Lower leg skin (tissue), 4 donors: ENCODE measurements at regions not wholly inside any gene's neighbourhood (a gene's known extent, or its start where the extent isn't known, plus 50 kb on each side); places are given as distances from the start of the nearest gene placed in this dataset.

ENCODE experiments used
- DNase-seq, 2 donors: peaks; one replicate each; pipeline ENCODE4 v3.0.0-alpha.2; 2019; ENCODE audit warnings: low spot score in 2 of 2
- H3K4me3 ChIP-seq: fragments of 200-600 bp; sonication (generic); 2 replicates; pipeline ENCODE4 v1.5.1; 2017; ENCODE audit warnings: mild to moderate bottlenecking, low read depth; ENCODE audit not compliant: poor library complexity, severe bottlenecking
- POLR2A ChIP-seq, 2 donors: fragments of 450-650 bp; IDR thresholded peaks; one replicate each; pipeline ENCODE4 v1.6.1; 2016 to 2017; ENCODE audit warnings: antibody characterized with exemption in 2 of 2, mild to moderate bottlenecking in 1 of 2, moderate library complexity in 1 of 2
- WGBS, 2 donors: methylation state at CpG; one replicate each; pipeline ENCODE4 v1.1.5; 2018; 5-methylcytosine and 5-hydroxymethylcytosine counted together
- intact Hi-C: fragments of 100-400 bp; cut with DNase I; formaldehyde crosslinking; loops from one replicate; pipeline ENCODE4 v1.15.0; 2023; ENCODE audit warnings: low total_unique reads
- TF ChIP-seq, protein P1 (sequence below), 3 donors: fragments of 450-650 bp; IDR thresholded peaks; one replicate each; pipeline ENCODE4 v1.5.1; 2016; ENCODE audit warnings: antibody characterized with exemption in 3 of 3, mild to moderate bottlenecking in 3 of 3, moderate library complexity in 2 of 3

DNA sequence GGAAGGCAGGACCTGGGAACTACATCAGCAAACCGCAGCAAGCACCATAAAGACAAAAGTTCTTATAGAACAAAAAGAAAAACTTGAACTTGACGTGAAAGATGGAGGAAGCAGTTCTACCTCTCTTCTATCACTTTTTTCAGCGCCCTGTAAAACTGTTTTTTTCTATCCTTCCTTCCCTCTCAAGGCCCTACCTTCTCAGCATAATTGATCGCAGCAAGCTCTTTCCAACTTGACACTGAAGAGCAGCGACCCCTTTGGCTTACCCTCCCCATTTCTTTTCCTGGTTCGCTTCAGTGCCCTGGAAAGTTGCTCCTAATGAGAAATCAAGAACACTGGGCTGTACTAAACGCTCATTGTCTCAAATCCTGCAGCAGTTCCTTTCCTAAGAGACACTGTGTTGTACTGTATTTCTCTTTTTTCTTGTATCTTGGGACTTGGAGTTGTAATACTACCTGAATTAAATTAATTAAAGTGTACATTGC lies 150.6 kb upstream of the SLC4A4 start:
- WGBS, 2 donors: 27 to 29% methylated on average over 7 of the region's 7 CpGs
- no peak overlapping the region for H3K4me3 ChIP-seq
- TF ChIP-seq, protein P1, sequence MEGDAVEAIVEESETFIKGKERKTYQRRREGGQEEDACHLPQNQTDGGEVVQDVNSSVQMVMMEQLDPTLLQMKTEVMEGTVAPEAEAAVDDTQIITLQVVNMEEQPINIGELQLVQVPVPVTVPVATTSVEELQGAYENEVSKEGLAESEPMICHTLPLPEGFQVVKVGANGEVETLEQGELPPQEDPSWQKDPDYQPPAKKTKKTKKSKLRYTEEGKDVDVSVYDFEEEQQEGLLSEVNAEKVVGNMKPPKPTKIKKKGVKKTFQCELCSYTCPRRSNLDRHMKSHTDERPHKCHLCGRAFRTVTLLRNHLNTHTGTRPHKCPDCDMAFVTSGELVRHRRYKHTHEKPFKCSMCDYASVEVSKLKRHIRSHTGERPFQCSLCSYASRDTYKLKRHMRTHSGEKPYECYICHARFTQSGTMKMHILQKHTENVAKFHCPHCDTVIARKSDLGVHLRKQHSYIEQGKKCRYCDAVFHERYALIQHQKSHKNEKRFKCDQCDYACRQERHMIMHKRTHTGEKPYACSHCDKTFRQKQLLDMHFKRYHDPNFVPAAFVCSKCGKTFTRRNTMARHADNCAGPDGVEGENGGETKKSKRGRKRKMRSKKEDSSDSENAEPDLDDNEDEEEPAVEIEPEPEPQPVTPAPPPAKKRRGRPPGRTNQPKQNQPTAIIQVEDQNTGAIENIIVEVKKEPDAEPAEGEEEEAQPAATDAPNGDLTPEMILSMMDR (IDR thresholded peaks at IDR 0.05): no peak
- no peak for TF ChIP-seq POLR2A (IDR thresholded peaks at IDR 0.05)
- no peak for DNase-seq
- intact Hi-C loops: no loop called here

DNA sequence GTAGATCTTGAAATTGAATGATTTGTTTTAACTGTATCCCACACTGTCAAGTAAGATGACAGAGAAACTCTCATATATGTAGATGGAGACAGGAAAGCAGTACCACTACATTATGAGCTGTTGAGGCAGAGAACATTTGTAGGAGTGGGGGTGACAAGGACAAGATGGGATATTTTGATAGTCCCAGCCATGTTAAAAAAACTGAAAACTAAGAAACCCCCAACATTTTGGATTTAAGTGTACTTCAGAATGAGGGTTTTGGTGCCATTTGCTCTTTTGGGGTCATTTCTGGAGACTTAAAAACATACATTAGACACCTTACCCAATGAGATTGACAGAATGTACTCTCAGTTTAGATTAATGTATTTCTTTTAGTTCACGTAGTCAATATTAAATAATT lies 149.9 kb upstream of the SLC4A4 start:
- TF ChIP-seq, protein P1 (IDR thresholded peaks at IDR 0.05): no peak
- no peak for TF ChIP-seq POLR2A (IDR thresholded peaks at IDR 0.05)
- DNase-seq: no peak
- H3K4me3 ChIP-seq: no peak overlapping the region
- intact Hi-C loops: no loop called here
- WGBS, 2 donors: 87 to 95% methylated on average over 1 of the region's 1 CpG

DNA sequence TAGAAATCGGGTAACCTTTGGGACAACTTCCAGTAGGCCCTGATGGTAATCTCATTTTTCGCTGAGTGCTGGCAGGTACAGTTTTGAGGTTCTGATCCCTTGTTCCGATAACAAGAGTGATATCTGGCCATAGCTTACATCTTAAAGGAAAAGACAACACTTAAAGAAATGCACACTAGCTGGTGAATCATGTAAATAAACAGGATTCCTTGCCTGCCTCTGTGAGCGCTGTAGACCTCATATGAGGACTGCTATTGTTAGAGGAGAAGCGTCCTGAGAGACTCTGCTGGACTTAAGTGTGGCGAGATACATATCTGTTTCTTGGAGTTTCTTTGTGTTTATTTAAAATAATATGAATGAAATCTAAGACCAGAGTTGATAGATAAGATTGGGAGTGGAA lies 149.3 kb upstream of the SLC4A4 start:
- H3K4me3 ChIP-seq: no peak overlapping the region
- intact Hi-C loops: no loop called here
- DNase-seq: no peak
- TF ChIP-seq POLR2A (IDR thresholded peaks at IDR 0.05): no peak
- TF ChIP-seq, protein P1 (IDR thresholded peaks at IDR 0.05): no peak
- 83 to 87% methylated on average over 6 of the region's 6 CpGs for WGBS, 2 donors

DNA sequence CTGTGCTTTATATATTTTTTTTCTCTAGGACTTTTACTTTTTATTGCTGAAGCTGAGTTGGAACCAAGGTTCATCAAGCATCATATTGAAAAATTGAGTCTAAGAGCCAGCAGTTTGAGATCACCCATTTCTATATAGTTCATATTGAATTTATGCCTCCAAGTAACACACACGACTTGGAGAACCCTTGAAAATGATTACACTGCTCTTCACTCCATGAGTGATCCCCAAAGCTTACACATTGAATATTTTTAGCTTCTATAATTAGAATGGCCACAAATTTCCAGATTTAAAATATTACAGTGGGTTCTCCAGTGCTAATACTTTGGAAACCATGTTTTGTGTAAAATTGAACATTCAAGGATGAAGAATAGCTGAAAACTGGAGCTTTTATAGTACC lies 144.4 kb upstream of the SLC4A4 start:
- 82 to 87% methylated on average over 1 of the region's 1 CpG for WGBS, 2 donors
- no peak for DNase-seq
- no peak overlapping the region for H3K4me3 ChIP-seq
- TF ChIP-seq, protein P1 (IDR thresholded peaks at IDR 0.05): no peak
- no peak for TF ChIP-seq POLR2A (IDR thresholded peaks at IDR 0.05)
- intact Hi-C loops: no loop called here

DNA sequence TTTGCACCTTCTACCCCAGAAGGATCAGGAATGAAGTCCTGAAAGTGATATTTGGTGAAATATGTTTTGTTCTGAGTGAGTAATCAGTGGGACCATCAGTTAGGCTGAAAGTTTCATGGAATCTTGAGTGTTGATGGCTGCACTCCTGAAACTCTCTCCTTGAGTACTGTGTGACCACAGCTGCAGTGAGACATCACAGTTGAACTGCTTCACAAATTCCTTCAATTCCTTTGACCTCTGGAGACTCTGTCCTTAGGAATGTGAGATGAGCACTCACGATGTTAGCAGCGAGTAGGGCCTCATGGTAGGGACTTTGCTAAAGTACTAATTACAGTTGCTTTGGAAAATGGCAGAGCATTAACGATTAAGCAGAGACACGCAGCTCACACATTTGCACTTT lies 142.9 kb upstream of the SLC4A4 start:
- 69 to 81% methylated on average over 4 of the region's 4 CpGs for WGBS, 2 donors

DNA sequence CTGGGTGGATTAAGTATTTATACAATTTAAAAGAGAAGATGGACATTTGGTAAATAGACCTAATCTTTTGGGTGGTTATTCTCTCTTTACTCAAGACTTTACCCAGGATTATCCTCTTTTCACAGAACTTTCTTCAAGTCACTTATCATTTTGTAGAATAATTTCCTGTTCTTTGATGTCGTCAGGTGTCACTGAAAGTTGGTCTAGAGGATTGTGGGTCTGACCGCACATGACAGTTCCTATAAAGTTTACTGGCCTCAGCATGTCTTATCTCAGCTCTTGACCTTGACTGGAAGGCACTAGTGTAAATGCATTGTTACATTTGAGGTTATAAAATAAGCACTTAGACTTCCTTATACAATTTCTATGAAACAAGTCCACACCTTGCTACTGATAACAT lies 139.9 kb upstream of the SLC4A4 start:
- TF ChIP-seq, protein P1 (IDR thresholded peaks at IDR 0.05): no peak
- no peak for TF ChIP-seq POLR2A (IDR thresholded peaks at IDR 0.05)
- intact Hi-C loops: no loop called here
- DNase-seq: no peak
- 86% methylated on average over 2 of the region's 2 CpGs for WGBS, 2 donors
- no peak overlapping the region for H3K4me3 ChIP-seq

More for the DNA sequence above, 142.9 kb upstream of the SLC4A4 start:
- intact Hi-C loops: no loop called here
- TF ChIP-seq POLR2A (IDR thresholded peaks at IDR 0.05): no peak
- TF ChIP-seq, protein P1 (IDR thresholded peaks at IDR 0.05): no peak
- no peak for DNase-seq
- no peak overlapping the region for H3K4me3 ChIP-seq
